CD4-positive, alpha-beta T cell treated with Interleukin-6 for 4 hours (primary cell): ENCODE measurements at regions not wholly inside any gene's neighbourhood (a gene's known extent, or its start where the extent isn't known, plus 50 kb on each side); places are given as distances from the start of the nearest gene placed in this dataset.

Experiments used
- DNase-seq: peaks from one replicate; pipeline ENCODE4 v3.0.0-alpha.2; 2020; ENCODE audit warnings: mixed read lengths

GRCh38 chr16:11447272-11447671 lies 102.0 kb downstream of the RMI2 start:
- DNase-seq = no peak

- no peak for DNase-seq
These were observed 102.6 kb downstream of the RMI2 start for GRCh38 chr16:11447836-11448235.

GRCh38 chr16:11448796-11449416 lies 103.6 kb downstream of the RMI2 start:
- DNase-seq = no peak

GRCh38 chr16:11449716-11450115 lies 104.5 kb downstream of the RMI2 start:
- DNase-seq = no peak

GRCh38 chr16:11450136-11450535 lies 104.9 kb downstream of the RMI2 start:
- DNase-seq = no peak

GRCh38 chr16:11452298-11452697 lies 107.0 kb downstream of the RMI2 start:
- no peak for DNase-seq

- DNase-seq = no peak
These were observed 107.6 kb downstream of the RMI2 start for GRCh38 chr16:11452746-11453389.

GRCh38 chr16:11456741-11457140 lies 111.5 kb downstream of the RMI2 start:
- DNase-seq = no peak

- no peak for DNase-seq
These were observed 114.5 kb downstream of the RMI2 start for GRCh38 chr16:11459722-11460121.

- no peak for DNase-seq
These were observed 115.7 kb downstream of the RMI2 start for GRCh38 chr16:11460820-11461594.

GRCh38 chr16:11461595-11461990 lies 116.3 kb downstream of the RMI2 start:
- DNase-seq = no peak

GRCh38 chr16:11462036-11462435 lies 116.8 kb downstream of the RMI2 start:
- DNase-seq = no peak

- no peak for DNase-seq
These were observed 117.6 kb downstream of the RMI2 start for GRCh38 chr16:11462861-11463260.

- DNase-seq = no peak
These were observed 119.0 kb downstream of the RMI2 start for GRCh38 chr16:11464241-11464640.

- DNase-seq = no peak
These were observed 120.4 kb downstream of the RMI2 start for GRCh38 chr16:11465675-11466074.

- no peak for DNase-seq
These were observed 115.9 kb downstream of the LITAF start for GRCh38 chr16:11470676-11471415.

GRCh38 chr16:11471548-11471947 lies 115.2 kb downstream of the LITAF start:
- DNase-seq = no peak

GRCh38 chr16:11472410-11472809 lies 114.3 kb downstream of the LITAF start:
- DNase-seq = no peak

- no peak for DNase-seq
These were observed 113.9 kb downstream of the LITAF start for GRCh38 chr16:11472851-11473250.

- no peak for DNase-seq
These were observed 113.0 kb downstream of the LITAF start for GRCh38 chr16:11473728-11474127.

GRCh38 chr16:11474617-11475291 lies 112.0 kb downstream of the LITAF start:
- no peak for DNase-seq

- no peak for DNase-seq
These were observed 110.7 kb downstream of the LITAF start for GRCh38 chr16:11475896-11476630.
